ENCODE measurements at regions not wholly inside any gene's neighbourhood (a gene's known extent, or its start where the extent isn't known, plus 50 kb on each side); places are given as distances from the start of the nearest gene placed in this dataset.

- DNase-seq (ENCODE audit: low spot score): no peak
- Mint-ChIP-seq H3K27me3 (ENCODE audit: low read depth) (no peaks in the 10 kb centered on the region), H3K9me3 (no peaks in the 10 kb centered on the region), H3K36me3 (ENCODE audit: low read depth) (no peaks in the 10 kb centered on the region), H3K27ac (no peak overlapping the region), H3K4me1 (ENCODE audit: low read depth) (no peaks in the 10 kb centered on the region), H3K4me3 (no peak overlapping the region)
These were observed 110.6 kb upstream of the PPARGC1A start for GRCh38 chr4:24000470-24000831.

GRCh38 chr4:23999714-24000469, 110.0 kb upstream of the PPARGC1A start:
- no peaks in the 10 kb centered on the region for H3K27me3 Mint-ChIP-seq (ENCODE audit: low read depth)
- no peak overlapping the region for H3K27ac Mint-ChIP-seq
- no peak overlapping the region for H3K4me3 Mint-ChIP-seq
- H3K4me1 Mint-ChIP-seq (ENCODE audit: low read depth): no peaks in the 10 kb centered on the region
- no peaks in the 10 kb centered on the region for H3K9me3 Mint-ChIP-seq
- no peaks in the 10 kb centered on the region for H3K36me3 Mint-ChIP-seq (ENCODE audit: low read depth)
- no peak for DNase-seq (ENCODE audit: low spot score)

- DNase-seq (ENCODE audit: low spot score): no peak
- Mint-ChIP-seq H3K27me3 (ENCODE audit: low read depth) (no peaks in the 10 kb centered on the region), H3K4me3 (no peak overlapping the region), H3K9me3 (no peaks in the 10 kb centered on the region), H3K4me1 (ENCODE audit: low read depth) (no peaks in the 10 kb centered on the region), H3K36me3 (ENCODE audit: low read depth) (no peaks in the 10 kb centered on the region), H3K27ac (no peak overlapping the region)
These were observed 103.5 kb upstream of the PPARGC1A start for GRCh38 chr4:23993373-23993772.

GRCh38 chr4:23991444-23991843, 101.6 kb upstream of the PPARGC1A start:
- Mint-ChIP-seq H3K4me3 (no peak overlapping the region), H3K27ac (no peak overlapping the region), H3K9me3 (no peaks in the 10 kb centered on the region), H3K27me3 (ENCODE audit: low read depth) (no peaks in the 10 kb centered on the region), H3K4me1 (ENCODE audit: low read depth) (no peaks in the 10 kb centered on the region), H3K36me3 (ENCODE audit: low read depth) (no peaks in the 10 kb centered on the region)
- DNase-seq (ENCODE audit: low spot score): no peak

GRCh38 chr4:23986270-23986669, 96.4 kb upstream of the PPARGC1A start:
- DNase-seq (ENCODE audit: low spot score): no peak
- Mint-ChIP-seq H3K4me3 (no peak overlapping the region), H3K36me3 (ENCODE audit: low read depth) (no peaks in the 10 kb centered on the region), H3K27ac (no peak overlapping the region), H3K27me3 (ENCODE audit: low read depth) (no peaks in the 10 kb centered on the region), H3K9me3 (no peaks in the 10 kb centered on the region), H3K4me1 (ENCODE audit: low read depth) (no peaks in the 10 kb centered on the region)

GRCh38 chr4:23981328-23981727, 91.5 kb upstream of the PPARGC1A start:
- Mint-ChIP-seq H3K4me1 (ENCODE audit: low read depth) (no peaks in the 10 kb centered on the region), H3K36me3 (ENCODE audit: low read depth) (no peaks in the 10 kb centered on the region), H3K4me3 (no peak overlapping the region), H3K27ac (no peak overlapping the region), H3K9me3 (no peaks in the 10 kb centered on the region), H3K27me3 (ENCODE audit: low read depth) (no peaks in the 10 kb centered on the region)
- no peak for DNase-seq (ENCODE audit: low spot score)

GRCh38 chr4:23979534-23979933, 89.7 kb upstream of the PPARGC1A start:
- no peaks in the 10 kb centered on the region for H3K36me3 Mint-ChIP-seq (ENCODE audit: low read depth)
- DNase-seq (ENCODE audit: low spot score): no peak
- H3K4me3 Mint-ChIP-seq: no peak overlapping the region
- H3K27me3 Mint-ChIP-seq (ENCODE audit: low read depth): no peaks in the 10 kb centered on the region
- H3K27ac Mint-ChIP-seq: no peak overlapping the region
- no peaks in the 10 kb centered on the region for H3K4me1 Mint-ChIP-seq (ENCODE audit: low read depth)
- no peaks in the 10 kb centered on the region for H3K9me3 Mint-ChIP-seq

GRCh38 chr4:23978002-23978401, 88.2 kb upstream of the PPARGC1A start:
- H3K9me3 Mint-ChIP-seq: no peaks in the 10 kb centered on the region
- H3K4me1 Mint-ChIP-seq (ENCODE audit: low read depth): no peaks in the 10 kb centered on the region
- no peak overlapping the region for H3K4me3 Mint-ChIP-seq
- no peak for DNase-seq (ENCODE audit: low spot score)
- no peaks in the 10 kb centered on the region for H3K27me3 Mint-ChIP-seq (ENCODE audit: low read depth)
- H3K36me3 Mint-ChIP-seq (ENCODE audit: low read depth): no peaks in the 10 kb centered on the region
- no peak overlapping the region for H3K27ac Mint-ChIP-seq

- H3K27me3 Mint-ChIP-seq (ENCODE audit: low read depth): no peaks in the 10 kb centered on the region
- no peak for DNase-seq (ENCODE audit: low spot score)
- no peaks in the 10 kb centered on the region for H3K4me1 Mint-ChIP-seq (ENCODE audit: low read depth)
- H3K9me3 Mint-ChIP-seq: no peaks in the 10 kb centered on the region
- H3K4me3 Mint-ChIP-seq: no peak overlapping the region
- no peaks in the 10 kb centered on the region for H3K36me3 Mint-ChIP-seq (ENCODE audit: low read depth)
- no peak overlapping the region for H3K27ac Mint-ChIP-seq
These were observed 86.6 kb upstream of the PPARGC1A start for GRCh38 chr4:23976423-23976822.

- Mint-ChIP-seq H3K4me1 (ENCODE audit: low read depth) (no peaks in the 10 kb centered on the region), H3K27ac (no peak overlapping the region), H3K27me3 (ENCODE audit: low read depth) (no peaks in the 10 kb centered on the region), H3K9me3 (no peaks in the 10 kb centered on the region), H3K36me3 (ENCODE audit: low read depth) (no peaks in the 10 kb centered on the region), H3K4me3 (no peak overlapping the region)
- no peak for DNase-seq (ENCODE audit: low spot score)
These were observed 83.5 kb upstream of the PPARGC1A start for GRCh38 chr4:23973308-23973855.

- no peak overlapping the region for H3K4me3 Mint-ChIP-seq
- no peak overlapping the region for H3K27ac Mint-ChIP-seq
- no peak for DNase-seq (ENCODE audit: low spot score)
- H3K9me3 Mint-ChIP-seq: no peaks in the 10 kb centered on the region
- H3K27me3 Mint-ChIP-seq (ENCODE audit: low read depth): no peaks in the 10 kb centered on the region
- H3K4me1 Mint-ChIP-seq (ENCODE audit: low read depth): no peaks in the 10 kb centered on the region
- no peaks in the 10 kb centered on the region for H3K36me3 Mint-ChIP-seq (ENCODE audit: low read depth)
These were observed 83.0 kb upstream of the PPARGC1A start for GRCh38 chr4:23972805-23973204.

GRCh38 chr4:23972187-23972586, 82.3 kb upstream of the PPARGC1A start:
- Mint-ChIP-seq H3K9me3 (no peaks in the 10 kb centered on the region), H3K4me1 (ENCODE audit: low read depth) (no peaks in the 10 kb centered on the region), H3K36me3 (ENCODE audit: low read depth) (no peaks in the 10 kb centered on the region), H3K4me3 (no peak overlapping the region), H3K27ac (no peak overlapping the region), H3K27me3 (ENCODE audit: low read depth) (no peaks in the 10 kb centered on the region)
- DNase-seq (ENCODE audit: low spot score): no peak

- Mint-ChIP-seq H3K4me1 (ENCODE audit: low read depth) (no peaks in the 10 kb centered on the region), H3K4me3 (no peak overlapping the region), H3K9me3 (no peaks in the 10 kb centered on the region), H3K27me3 (ENCODE audit: low read depth) (no peaks in the 10 kb centered on the region), H3K27ac (no peak overlapping the region), H3K36me3 (ENCODE audit: low read depth) (no peaks in the 10 kb centered on the region)
- no peak for DNase-seq (ENCODE audit: low spot score)
These were observed 80.5 kb upstream of the PPARGC1A start for GRCh38 chr4:23970201-23970850.

- Mint-ChIP-seq H3K9me3 (no peaks in the 10 kb centered on the region), H3K36me3 (ENCODE audit: low read depth) (no peaks in the 10 kb centered on the region), H3K27ac (no peak overlapping the region), H3K4me1 (ENCODE audit: low read depth) (no peaks in the 10 kb centered on the region), H3K27me3 (ENCODE audit: low read depth) (no peaks in the 10 kb centered on the region), H3K4me3 (no peak overlapping the region)
- DNase-seq (ENCODE audit: low spot score): no peak
These were observed 79.8 kb upstream of the PPARGC1A start for GRCh38 chr4:23969635-23970145.
